Small intestine (tissue), 7 donors: ENCODE measurements at regions not wholly inside any gene's neighbourhood (a gene's known extent, or its start where the extent isn't known, plus 50 kb on each side); places are given as distances from the start of the nearest gene placed in this dataset.
"Not testable (repeated sequence)": the region's sequence is repeated elsewhere in the genome, so short reads cannot be mapped to it uniquely, and the experiment has no call there.

Experiments
- DNase-seq, 2 donors: peaks; one replicate each; pipeline versions ENCODE4 v3.0.0 to v3.0.0-alpha.2; 2013
- FAIRE-seq: peaks from 2 replicates; lab custom pipeline; 2012; peaks lifted over from hg19 to GRCh38; lab: Jason Lieb, UNC
- H3K27ac ChIP-seq, 3 donors: one replicate each; pipeline ENCODE4 v1.5.1; 2013; ENCODE audit warnings: low read length in 2 of 3, mild to moderate bottlenecking in 2 of 3, control low read depth in 1 of 3, inconsistent platforms in 1 of 3, low read depth in 1 of 3, moderate library complexity in 1 of 3
- H3K27me3 ChIP-seq, 3 donors: one replicate each; pipeline ENCODE4 v1.6.1; 2013; ENCODE audit warnings: low read length in 3 of 3, inconsistent platforms in 1 of 3; ENCODE audit not compliant: control insufficient read depth in 3 of 3, insufficient read depth in 3 of 3
- H3K36me3 ChIP-seq, 3 donors: one replicate each; pipeline ENCODE4 v1.6.1; 2013; ENCODE audit warnings: low read length in 3 of 3, inconsistent platforms in 1 of 3, low read depth in 1 of 3, mild to moderate bottlenecking in 1 of 3, moderate library complexity in 1 of 3; ENCODE audit not compliant: control insufficient read depth in 3 of 3, insufficient read depth in 2 of 3
- H3K4me1 ChIP-seq, 3 donors: one replicate each; pipeline ENCODE4 v1.6.1; 2013; ENCODE audit warnings: low read length in 2 of 3, inconsistent platforms in 1 of 3, low read depth in 1 of 3, mild to moderate bottlenecking in 1 of 3, moderate library complexity in 1 of 3; ENCODE audit not compliant: control insufficient read depth in 3 of 3, insufficient read depth in 2 of 3
- H3K4me3 ChIP-seq, 3 donors: one replicate each; pipeline ENCODE4 v1.5.1; 2013; ENCODE audit warnings: low read length in 3 of 3, control low read depth in 1 of 3, inconsistent platforms in 1 of 3, low read depth in 1 of 3, mild to moderate bottlenecking in 1 of 3, moderate library complexity in 1 of 3
- H3K9me3 ChIP-seq, 2 donors: one replicate each; pipeline ENCODE4 v1.6.1; 2013; ENCODE audit warnings: low read depth in 1 of 2, low read length in 1 of 2; ENCODE audit not compliant: control insufficient read depth in 2 of 2, insufficient read depth in 1 of 2
- WGBS, 3 donors: extraction: QIAGEN DNeasy Blood & Tissue Kit; methylation state at CpG; one replicate each; pipeline ENCODE4 v1.1.7; 2013; 5-methylcytosine and 5-hydroxymethylcytosine counted together
- donor health status: healthy with polysubstance abuse.
- donor health status: control.
- donor health status: control.
- donor health status: Bipolar disorder and iron deficiency.
- donor health status: healthy.

DNA sequence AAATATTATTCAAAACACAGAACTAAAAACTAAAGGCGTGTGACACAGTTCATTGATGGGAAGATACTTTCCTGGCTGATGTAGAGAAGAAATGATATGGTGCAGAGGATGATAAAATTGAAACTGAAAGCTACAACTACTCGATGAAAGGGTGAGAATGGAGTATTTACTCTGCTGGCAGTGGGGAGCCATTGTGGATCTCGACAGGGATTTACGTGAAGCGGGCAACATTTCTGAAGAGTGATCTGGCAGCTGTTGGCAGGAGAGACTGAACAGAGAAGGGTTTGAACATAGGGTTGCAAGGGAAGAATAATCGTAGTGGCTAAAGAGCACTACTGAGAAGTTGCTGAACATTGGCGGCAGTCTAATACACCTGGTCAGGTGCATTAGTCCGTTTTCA, 464.9 kb downstream of the PDZRN4 start:
- no peaks in the 10 kb centered on the region for H3K9me3 ChIP-seq
- FAIRE-seq (no peak), DNase-seq (no peak)
- WGBS, 3 donors: 58 to 78% (median 69%) methylated on average over 8 of the region's 8 CpGs
- H3K36me3 ChIP-seq: no peaks in the 10 kb centered on the region
- H3K4me1 ChIP-seq: no peaks in the 10 kb centered on the region
- H3K27me3 ChIP-seq: no peaks in the 10 kb centered on the region
- H3K4me3 ChIP-seq: no peak overlapping the region
- H3K27ac ChIP-seq: no peak overlapping the region

DNA sequence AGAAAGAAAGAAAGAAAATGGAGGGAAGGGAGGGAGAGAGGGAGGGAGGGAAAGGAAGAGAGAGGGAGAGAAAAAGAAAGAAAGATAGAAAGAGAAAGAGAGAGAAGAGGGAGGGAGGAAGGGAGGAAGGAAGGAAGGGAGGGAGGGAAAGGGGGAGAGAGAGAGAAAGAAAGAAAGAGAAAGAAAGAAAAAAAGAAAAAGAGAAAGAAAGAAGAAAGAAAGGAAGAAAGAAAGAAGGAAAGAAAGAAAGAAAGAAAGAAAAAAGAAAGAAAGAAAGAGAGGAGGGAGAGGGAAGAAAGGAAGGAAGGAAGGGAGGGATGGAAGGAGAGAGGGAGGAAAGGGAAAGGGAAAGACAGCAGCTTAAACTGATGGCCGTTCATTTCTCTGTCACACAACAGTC, 457.5 kb downstream of the PDZRN4 start:
- no peak for DNase-seq
- no peak overlapping the region for H3K27ac ChIP-seq
- no peaks in the 10 kb centered on the region for H3K4me1 ChIP-seq
- WGBS, 3 donors: 70 to 92% (median 92%) methylated on average over 1 of the region's 1 CpG
- no peak overlapping the region for H3K4me3 ChIP-seq
- no peak for FAIRE-seq
- no peaks in the 10 kb centered on the region for H3K36me3 ChIP-seq
- no peaks in the 10 kb centered on the region for H3K27me3 ChIP-seq
- no peaks in the 10 kb centered on the region for H3K9me3 ChIP-seq

DNA sequence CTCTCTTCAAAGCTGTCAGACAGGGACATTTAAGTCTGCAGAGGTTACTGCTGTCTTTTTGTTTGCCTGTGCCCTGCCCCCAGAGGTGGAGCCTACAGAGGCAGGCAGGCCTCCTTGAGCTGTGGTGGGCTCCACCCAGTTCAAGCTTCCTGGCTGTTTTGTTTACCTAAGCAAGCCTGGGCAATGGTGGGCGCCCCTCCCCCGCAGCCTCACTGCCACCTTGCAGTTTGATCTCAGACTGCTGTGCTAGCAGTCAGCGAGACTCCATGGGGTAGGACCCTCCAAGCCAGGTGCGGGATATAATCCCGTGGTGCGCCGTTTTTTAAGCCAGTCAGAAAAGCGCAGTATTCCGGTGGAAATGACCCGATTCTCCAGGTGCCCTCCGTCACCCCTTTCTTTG, 454.7 kb downstream of the PDZRN4 start:
- H3K27me3 ChIP-seq, H3K9me3 ChIP-seq, H3K4me1 ChIP-seq, H3K27ac ChIP-seq, H3K4me3 ChIP-seq, H3K36me3 ChIP-seq, FAIRE-seq, DNase-seq: not testable (repeated sequence)
- 86 to 90% (median 87%) methylated on average over 11 of the region's 11 CpGs for WGBS, 3 donors

DNA sequence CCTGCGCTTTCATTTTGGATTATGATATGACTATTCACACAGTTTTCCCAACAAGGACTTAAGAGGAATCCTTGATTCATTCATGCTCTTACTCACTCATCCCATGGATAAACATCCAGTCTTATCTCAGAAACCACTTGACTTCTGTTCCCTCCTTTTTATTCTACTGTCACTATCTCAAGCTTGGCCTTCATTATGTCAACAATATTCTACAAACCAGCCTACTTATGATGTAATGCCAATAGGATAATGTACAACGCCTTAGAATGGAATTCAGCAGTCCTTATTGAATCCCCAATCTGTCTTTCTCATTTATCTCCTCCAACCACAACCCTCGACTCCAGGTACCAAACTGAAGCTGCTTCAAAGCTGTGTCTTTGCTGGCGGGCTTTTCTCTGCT, 448.5 kb downstream of the PDZRN4 start:
- Histone ChIP-seq H3K4me3 (no peak overlapping the region), H3K9me3 (peaks cover 0 to 1% of the 10 kb centered on the region in 2 donors), H3K4me1 (no peaks in the 10 kb centered on the region), H3K27ac (no peak overlapping the region), H3K27me3 (no peaks in the 10 kb centered on the region), H3K36me3 (no peaks in the 10 kb centered on the region)
- 64 to 74% (median 66%) methylated on average over 4 of the region's 4 CpGs for WGBS, 3 donors
- FAIRE-seq (no peak), DNase-seq (no peak)

DNA sequence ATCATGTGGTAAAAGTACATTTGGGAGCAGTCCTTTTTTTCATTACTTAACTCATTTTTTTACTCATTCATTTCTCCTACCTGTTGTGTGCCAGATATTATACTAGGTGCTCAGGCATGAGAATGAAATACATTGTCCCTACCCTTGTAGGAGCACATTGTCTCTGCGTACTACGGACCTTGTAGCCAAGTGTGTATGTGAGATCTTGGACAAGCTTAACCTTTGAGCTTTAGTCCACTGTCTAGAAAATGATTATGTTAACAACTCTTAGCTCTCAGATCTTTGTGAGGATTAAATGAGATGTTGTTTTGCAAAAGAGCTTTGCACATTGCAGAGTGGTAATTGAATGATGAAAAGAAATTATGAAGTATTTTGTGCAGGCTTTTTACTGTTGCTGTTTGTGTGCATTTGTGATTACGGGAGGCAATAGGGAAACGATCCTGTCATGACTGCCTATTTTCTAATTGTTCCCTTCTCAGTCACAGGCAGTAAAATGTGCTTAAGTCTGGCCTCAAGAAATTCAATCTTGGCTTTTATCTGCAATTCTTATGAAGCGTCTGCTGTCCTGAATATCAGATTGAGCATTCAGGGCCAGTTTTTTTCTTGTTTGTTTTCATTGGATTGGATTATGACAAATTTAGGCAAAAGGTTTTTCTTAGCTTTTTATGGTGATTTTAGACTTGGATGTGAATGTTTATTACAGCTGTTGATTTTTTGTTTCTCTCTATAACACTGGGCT, 447.7 kb downstream of the PDZRN4 start:
- FAIRE-seq: no peak
- WGBS, 3 donors: 50 to 60% (median 54%) methylated on average over 5 of the region's 5 CpGs
- no peak overlapping the region for H3K27ac ChIP-seq
- no peaks in the 10 kb centered on the region for H3K36me3 ChIP-seq
- no peaks in the 10 kb centered on the region for H3K4me1 ChIP-seq
- H3K9me3 ChIP-seq: peaks cover 0 to 1% of the 10 kb centered on the region in 2 donors
- no peaks in the 10 kb centered on the region for H3K27me3 ChIP-seq
- no peak overlapping the region for H3K4me3 ChIP-seq
- peak in 1 of 2 donors; percentile 56 for DNase-seq

DNA sequence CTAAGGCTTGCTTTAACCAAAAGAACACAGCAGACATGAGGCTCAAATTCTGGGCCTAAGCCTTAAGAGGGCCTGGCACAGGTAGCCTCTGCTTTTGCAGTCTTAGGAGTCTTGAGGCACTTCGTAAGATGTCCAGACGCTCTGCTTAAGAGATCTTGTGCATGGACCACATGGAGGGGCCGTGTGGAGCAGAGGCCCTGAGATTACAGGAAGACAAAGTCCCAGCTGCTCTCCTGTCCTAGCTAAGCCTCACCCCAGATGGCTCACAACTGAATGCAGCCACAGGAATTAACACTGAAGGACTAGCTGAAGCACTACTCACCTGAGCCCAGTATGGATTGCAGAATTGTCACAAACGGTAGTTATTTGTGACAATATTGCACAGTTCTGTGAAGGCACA, 446.0 kb downstream of the PDZRN4 start:
- H3K27ac ChIP-seq: no peak overlapping the region
- 66 to 81% (median 75%) methylated on average over 4 of the region's 4 CpGs for WGBS, 3 donors
- peaks cover 0 to 1% of the 10 kb centered on the region in 2 donors for H3K9me3 ChIP-seq
- no peak for FAIRE-seq
- no peak overlapping the region for H3K4me3 ChIP-seq
- peak in 1 of 2 donors; percentile 16 for DNase-seq
- no peaks in the 10 kb centered on the region for H3K27me3 ChIP-seq
- H3K4me1 ChIP-seq: no peaks in the 10 kb centered on the region
- no peaks in the 10 kb centered on the region for H3K36me3 ChIP-seq

DNA sequence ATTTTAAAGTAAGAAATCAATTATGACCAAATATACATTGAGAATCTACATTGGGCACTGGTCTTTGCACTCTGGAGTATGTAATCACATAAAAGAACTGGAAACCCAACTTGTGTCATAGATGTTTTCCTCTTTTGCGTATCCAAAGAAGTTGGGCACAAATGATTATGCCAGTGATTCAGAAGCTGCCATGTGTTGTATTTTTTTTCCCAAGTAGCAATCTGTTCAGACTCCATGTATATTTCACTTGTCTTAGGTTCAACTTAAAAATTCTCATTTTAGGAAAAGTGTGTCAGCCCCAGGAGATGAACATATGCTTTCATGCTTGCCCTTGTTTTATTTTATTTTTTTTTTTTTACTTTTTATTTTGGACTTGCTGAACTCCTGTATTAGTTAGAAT, 441.5 kb downstream of the PDZRN4 start:
- Histone ChIP-seq H3K27me3 (no peaks in the 10 kb centered on the region), H3K27ac (no peak overlapping the region), H3K36me3 (no peaks in the 10 kb centered on the region), H3K9me3 (peaks cover 0 to 1% of the 10 kb centered on the region in 2 donors), H3K4me1 (no peaks in the 10 kb centered on the region), H3K4me3 (no peak overlapping the region)
- DNase-seq (no peak), FAIRE-seq (no peak)
- WGBS, 3 donors: 88 to 97% (median 93%) methylated on average over 1 of the region's 1 CpG

DNA sequence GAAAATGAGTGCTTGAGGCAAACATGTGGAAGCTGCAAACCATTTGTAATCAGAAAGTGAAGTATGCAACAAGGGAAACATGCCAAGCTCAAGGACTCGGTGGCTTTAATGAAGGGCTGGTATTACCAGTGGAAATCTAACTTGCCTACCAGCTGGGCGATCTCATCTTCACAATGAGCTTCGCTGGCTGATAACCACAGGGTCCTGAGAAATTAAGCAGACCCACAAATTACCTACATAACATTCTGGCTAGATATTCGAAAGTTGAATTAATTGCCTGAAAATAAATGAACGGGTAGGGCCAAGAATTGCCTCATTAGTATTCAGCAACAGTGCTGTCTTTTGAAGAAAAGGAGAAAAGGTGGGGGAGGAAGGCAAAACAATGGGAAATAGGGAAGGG, 439.4 kb downstream of the PDZRN4 start:
- H3K9me3 ChIP-seq: no peaks in the 10 kb centered on the region
- DNase-seq (no peak), FAIRE-seq (no peak)
- WGBS, 3 donors: 80 to 88% (median 82%) methylated on average over 5 of the region's 5 CpGs
- no peak overlapping the region for H3K4me3 ChIP-seq
- no peaks in the 10 kb centered on the region for H3K27me3 ChIP-seq
- H3K27ac ChIP-seq: no peak overlapping the region
- no peaks in the 10 kb centered on the region for H3K36me3 ChIP-seq
- no peaks in the 10 kb centered on the region for H3K4me1 ChIP-seq

DNA sequence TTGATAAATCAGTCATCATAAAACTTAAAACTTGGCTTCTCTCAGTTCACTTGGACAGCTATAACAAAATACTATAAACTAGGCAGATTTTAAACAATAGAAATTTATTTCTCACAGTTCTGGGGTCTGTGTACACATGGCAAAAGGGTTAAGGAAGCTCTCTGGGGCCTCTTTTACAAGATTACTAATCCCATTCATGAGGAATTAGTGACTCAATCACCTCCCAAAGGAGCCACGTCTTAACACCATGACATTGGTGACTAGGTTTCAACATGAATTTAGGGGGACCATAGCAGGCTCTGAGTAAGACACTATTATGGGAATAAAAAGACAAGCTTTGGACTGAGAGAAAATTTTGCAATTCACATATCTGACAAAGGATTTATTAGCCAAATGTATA, 436.5 kb downstream of the PDZRN4 start:
- Histone ChIP-seq H3K36me3 (no peaks in the 10 kb centered on the region), H3K27ac (no peak overlapping the region), H3K4me1 (peaks cover 0 to 14% (median 0%) of the 10 kb centered on the region in 3 donors), H3K4me3 (no peak overlapping the region), H3K27me3 (no peaks in the 10 kb centered on the region), H3K9me3 (no peaks in the 10 kb centered on the region)
- WGBS, 3 donors: 19 to 50% (median 26%) methylated on average over 1 of the region's 1 CpG
- FAIRE-seq: no peak
- no peak for DNase-seq
